Stimulated activated CD8-positive, alpha-beta memory T cell treated with anti-CD3 and anti-CD28 coated beads, Interleukin-15, amount 100 ng/mL, for 48 hours (primary cell): ENCODE measurements at regions not wholly inside any gene's neighbourhood (a gene's known extent, or its start where the extent isn't known, plus 50 kb on each side); places are given as distances from the start of the nearest gene placed in this dataset.
"Not testable (repeated sequence)": the region's sequence is repeated elsewhere in the genome, so short reads cannot be mapped to it uniquely, and the experiment has no call there.

ENCODE experiments used
- DNase-seq, 2 donors: peaks; one replicate each; pipeline ENCODE4 v3.0.0-alpha.2; 2020; ENCODE audit warnings: low read depth in 2 of 2

DNA sequence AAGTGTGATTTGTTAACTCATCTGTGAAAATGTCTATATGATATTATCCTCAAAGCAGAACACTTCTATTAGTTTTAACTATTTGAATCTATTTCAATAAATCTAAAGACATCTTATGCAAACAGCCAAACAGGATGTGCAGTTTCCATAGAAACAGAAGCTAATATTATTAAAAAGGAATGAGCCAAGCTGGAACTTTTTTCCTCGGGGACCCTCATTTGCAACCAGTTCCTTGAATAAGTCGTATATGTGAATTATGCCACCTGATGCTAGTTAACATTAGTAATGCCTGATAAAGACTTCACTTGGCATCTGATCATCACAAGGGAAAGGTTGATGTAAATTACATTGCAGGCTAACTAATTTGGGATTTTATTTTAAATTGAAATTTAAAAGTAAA is 216.9 kb upstream of the SMLR1 start:
- no peak for DNase-seq

- DNase-seq = no peak
Observed at GRCh38 chr6:130611366-130611765, 215.8 kb upstream of the SMLR1 start.

DNA sequence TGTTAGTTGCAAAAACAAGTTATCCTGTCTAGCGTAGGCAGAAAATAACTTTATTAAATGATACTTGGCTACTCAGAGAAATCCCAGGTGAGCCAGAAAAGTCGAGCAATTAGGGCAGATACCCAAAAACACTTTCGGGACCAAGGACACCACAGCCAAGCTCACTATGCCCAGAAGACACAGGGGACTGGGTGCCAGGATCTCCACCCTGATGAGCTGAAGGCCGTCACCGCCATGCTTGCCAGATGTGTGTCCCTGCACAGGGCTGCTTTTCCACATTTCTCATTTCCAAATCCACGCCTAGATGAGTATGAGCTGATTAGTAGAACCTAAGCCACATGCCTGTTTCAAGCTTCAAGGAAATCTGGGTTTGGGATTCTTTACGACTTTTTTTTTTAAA is 214.0 kb upstream of the SMLR1 start:
- no peak for DNase-seq

- DNase-seq = no peak
Observed at GRCh38 chr6:130615816-130616215, 211.4 kb upstream of the SMLR1 start.

GRCh38 chr6:130617658-130618057 is 209.5 kb upstream of the SMLR1 start:
- no peak for DNase-seq

- not testable (repeated sequence) for DNase-seq
Observed at GRCh38 chr6:130618806-130619205, 208.4 kb upstream of the SMLR1 start.

- no peak for DNase-seq
Observed at GRCh38 chr6:130620338-130620781, 206.8 kb upstream of the SMLR1 start.

- no peak for DNase-seq
Observed at GRCh38 chr6:130622142-130622541, 205.1 kb upstream of the SMLR1 start.

- no peak for DNase-seq
Observed at GRCh38 chr6:130624046-130624445, 203.2 kb upstream of the SMLR1 start.

GRCh38 chr6:130625825-130626527 is 201.2 kb upstream of the SMLR1 start:
- peak in 1 of 2 donors; percentile 25 for DNase-seq

- no peak for DNase-seq
Observed at GRCh38 chr6:130628862-130629261, 198.3 kb upstream of the SMLR1 start.

GRCh38 chr6:130629640-130630039 is 197.6 kb upstream of the SMLR1 start:
- no peak for DNase-seq

- no peak for DNase-seq
Observed at GRCh38 chr6:130632277-130632676, 194.9 kb upstream of the SMLR1 start.

DNA sequence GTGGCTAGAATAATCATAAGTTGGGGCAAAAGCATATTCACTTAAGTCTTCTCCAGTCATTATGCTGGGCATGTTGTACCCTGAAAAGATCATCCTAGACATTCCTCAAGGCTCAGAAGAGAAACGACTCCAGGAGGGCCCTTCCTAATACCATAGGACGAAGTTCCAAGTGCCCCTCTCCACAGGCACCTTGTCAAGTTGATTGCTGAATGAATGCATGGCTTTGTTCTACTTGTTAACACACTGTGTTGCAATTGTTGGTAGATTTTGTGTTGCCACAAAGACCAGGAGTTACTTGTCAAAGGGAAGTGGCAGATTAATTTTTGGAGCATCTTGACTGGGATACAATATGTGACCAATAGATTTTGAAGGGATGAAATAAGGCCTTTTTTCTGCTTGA is 194.3 kb upstream of the SMLR1 start:
- no peak for DNase-seq

GRCh38 chr6:130643361-130643760 is 183.8 kb upstream of the SMLR1 start:
- no peak for DNase-seq

GRCh38 chr6:130644175-130644574 is 183.0 kb upstream of the SMLR1 start:
- DNase-seq = no peak

DNA sequence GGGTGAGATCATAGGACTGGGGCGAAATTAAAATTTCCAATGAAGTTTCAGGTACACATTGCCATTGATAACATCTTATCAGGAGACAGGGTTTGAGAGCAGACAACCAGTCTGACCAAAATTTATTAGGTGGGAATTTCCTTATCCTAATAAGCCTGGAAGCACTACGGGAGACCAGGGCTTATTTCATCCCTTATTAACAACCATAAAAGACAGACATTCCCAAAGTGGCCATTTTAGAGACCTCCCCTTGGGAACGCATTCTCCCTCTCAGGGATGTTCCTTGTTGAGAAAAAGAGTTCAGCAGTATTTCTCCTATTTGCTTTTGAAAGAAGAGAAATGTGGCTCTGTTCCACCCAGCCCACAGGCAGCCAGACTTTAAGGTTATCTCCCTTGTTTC is 182.4 kb upstream of the SMLR1 start:
- not testable (repeated sequence) for DNase-seq

DNA sequence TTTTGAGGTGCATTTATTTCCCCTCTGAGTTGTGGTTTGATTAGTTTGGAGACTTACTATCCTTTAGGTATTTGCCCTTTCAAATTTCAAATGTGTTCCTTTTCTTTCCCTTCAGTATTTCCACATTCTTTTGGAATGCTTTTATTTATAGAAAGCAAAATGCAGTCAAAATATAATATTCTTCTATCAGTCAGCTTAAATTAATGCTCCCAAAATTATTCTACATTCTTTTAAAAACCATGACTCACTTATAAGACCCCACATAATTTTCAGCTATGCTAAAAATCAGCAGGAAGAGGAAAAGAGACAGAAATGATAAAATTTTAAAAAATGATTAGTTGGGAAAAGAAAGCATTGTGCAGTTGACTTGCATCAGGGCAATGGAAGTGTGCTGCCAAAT is 180.0 kb upstream of the SMLR1 start:
- no peak for DNase-seq

DNA sequence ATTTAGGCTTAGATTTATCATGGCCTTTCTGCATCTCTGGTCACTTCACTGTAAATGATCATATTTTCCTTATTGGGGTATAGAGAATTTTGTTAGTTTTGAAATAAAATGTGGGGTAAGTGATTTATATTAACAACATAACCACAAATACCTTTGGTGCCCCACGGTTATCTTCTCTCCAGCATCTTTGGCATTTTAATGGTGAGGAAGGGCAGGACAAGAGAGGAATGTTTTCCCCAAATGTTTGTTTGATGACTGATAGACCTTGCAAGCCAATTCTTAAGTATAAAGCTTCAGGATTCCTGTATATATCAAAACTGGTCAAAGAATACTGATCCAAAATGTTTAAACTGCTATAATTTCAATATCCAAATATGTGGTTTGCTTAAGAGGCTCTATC is 171.6 kb upstream of the SMLR1 start:
- no peak for DNase-seq

DNA sequence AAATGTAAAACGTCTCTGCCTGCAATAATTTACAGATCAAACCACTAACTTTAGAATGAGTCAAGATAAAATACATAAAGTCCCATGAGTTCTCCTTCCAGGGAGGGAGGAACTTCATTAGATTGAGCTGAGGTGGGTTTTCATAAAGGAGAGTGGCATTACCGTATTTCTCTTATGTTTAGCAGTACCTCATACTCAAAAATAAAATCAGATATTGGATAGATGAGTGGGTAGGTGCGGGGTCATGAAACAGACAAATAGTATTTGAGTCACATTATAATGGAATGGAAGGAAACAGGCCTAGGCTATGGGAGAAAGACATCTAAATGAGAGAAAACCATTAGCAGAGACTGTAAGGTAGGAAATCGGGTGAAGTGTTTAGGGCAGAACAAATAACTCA is 166.1 kb upstream of the SMLR1 start:
- no peak for DNase-seq

GRCh38 chr6:130666786-130667185 is 160.4 kb upstream of the SMLR1 start:
- no peak for DNase-seq

GRCh38 chr6:130670142-130670541 is 157.1 kb upstream of the SMLR1 start:
- no peak for DNase-seq

DNA sequence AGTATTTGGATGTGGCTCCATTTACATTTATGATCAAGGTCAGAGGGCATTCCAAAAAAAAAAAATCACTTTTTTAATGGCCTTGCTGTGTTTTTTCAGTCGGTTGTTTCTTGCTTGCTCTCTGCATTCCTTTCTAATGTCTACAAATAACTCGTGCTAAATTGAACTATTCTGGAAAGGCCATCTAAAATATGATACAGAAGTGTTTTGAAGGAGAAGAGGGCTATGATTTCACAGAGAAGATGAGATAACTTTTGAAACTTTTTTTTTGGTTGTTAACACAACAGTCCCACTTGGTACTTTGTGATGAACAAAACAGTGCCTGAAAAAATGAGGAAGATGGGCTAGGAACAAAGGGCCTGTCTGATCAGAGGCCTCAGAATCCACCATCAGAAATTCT is 156.1 kb upstream of the SMLR1 start:
- DNase-seq = no peak

DNA sequence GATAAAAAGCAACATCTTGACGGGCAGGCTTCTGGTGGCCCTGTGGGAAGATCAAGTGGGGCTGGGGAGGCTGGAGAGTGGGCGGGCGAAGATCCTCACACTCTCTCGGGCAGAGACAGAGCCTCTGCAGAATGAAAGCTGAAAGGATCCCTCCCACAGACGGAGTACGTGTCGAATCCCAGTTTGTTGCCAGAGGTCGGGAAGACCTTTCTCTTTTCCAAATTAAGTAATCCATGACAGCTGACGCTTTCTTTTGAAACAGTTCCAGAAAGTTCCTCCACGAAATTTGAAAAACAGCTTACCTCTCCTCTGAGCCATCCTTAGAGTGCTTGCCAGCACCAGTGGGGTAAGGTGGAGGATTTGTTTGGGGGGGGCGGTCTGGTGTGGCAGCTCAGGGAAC is 155.6 kb upstream of the SMLR1 start:
- DNase-seq = no peak
